ENCODE measurements at regions not wholly inside any gene's neighbourhood (a gene's known extent, or its start where the extent isn't known, plus 50 kb on each side); places are given as distances from the start of the nearest gene placed in this dataset.
"Not testable (repeated sequence)": the region's sequence is repeated elsewhere in the genome, so short reads cannot be mapped to it uniquely, and the experiment has no call there.

DNA sequence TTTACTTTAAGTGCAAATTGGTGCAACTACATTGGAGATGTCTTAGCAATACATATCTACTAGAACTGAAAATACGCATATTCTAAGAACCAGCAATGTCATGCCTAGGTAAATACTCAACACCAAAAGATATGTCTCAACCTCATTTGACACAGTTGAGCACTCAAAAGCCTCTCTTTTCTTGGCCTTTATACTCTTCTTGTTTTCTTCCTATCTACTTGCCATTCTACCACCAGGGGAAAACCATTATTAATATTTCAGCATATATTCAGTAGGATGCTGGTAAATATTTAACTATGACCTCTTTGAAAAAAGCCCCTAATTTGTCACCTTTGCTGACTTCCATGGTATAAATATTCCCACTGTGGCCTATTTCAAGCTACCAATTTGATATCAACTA lies 443.8 kb downstream of the LRRC70 start:
- no peak for DNase-seq (ENCODE audit: low read depth)
- TF ChIP-seq, protein P1, sequence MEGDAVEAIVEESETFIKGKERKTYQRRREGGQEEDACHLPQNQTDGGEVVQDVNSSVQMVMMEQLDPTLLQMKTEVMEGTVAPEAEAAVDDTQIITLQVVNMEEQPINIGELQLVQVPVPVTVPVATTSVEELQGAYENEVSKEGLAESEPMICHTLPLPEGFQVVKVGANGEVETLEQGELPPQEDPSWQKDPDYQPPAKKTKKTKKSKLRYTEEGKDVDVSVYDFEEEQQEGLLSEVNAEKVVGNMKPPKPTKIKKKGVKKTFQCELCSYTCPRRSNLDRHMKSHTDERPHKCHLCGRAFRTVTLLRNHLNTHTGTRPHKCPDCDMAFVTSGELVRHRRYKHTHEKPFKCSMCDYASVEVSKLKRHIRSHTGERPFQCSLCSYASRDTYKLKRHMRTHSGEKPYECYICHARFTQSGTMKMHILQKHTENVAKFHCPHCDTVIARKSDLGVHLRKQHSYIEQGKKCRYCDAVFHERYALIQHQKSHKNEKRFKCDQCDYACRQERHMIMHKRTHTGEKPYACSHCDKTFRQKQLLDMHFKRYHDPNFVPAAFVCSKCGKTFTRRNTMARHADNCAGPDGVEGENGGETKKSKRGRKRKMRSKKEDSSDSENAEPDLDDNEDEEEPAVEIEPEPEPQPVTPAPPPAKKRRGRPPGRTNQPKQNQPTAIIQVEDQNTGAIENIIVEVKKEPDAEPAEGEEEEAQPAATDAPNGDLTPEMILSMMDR (conservative IDR thresholded peaks at IDR 0.05; ENCODE audit: control insufficient read depth, insufficient read depth, low read depth, low read length) = no peak
- no peak overlapping the region for H3K4me3 ChIP-seq (ENCODE audit: control insufficient read depth, low read depth, low read length)

DNA sequence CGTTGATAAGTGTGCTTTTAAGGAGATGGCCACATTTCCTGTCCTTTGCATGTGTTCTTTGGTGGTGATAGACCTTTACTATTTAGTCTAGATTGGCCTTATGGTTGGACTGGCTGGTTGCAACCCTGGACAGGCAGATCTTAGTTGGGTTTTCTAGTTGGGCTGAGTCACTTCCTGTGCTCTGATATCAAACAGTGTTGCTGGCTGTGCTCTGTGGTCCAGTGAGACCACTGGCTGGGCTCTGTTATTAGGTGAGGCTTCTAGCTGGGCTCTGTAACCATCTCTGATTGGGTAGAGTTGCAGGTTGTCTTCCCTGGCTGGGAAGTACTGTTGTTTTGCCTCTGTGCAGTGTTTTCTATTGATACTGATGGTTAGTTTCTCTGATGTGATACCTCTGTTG lies 432.5 kb downstream of the LRRC70 start:
- no peak overlapping the region for H3K4me3 ChIP-seq (ENCODE audit: control insufficient read depth, low read depth, low read length)
- DNase-seq (ENCODE audit: low read depth) = no peak
- TF ChIP-seq, protein P1 (conservative IDR thresholded peaks at IDR 0.05; ENCODE audit: control insufficient read depth, insufficient read depth, low read depth, low read length) = no peak

DNA sequence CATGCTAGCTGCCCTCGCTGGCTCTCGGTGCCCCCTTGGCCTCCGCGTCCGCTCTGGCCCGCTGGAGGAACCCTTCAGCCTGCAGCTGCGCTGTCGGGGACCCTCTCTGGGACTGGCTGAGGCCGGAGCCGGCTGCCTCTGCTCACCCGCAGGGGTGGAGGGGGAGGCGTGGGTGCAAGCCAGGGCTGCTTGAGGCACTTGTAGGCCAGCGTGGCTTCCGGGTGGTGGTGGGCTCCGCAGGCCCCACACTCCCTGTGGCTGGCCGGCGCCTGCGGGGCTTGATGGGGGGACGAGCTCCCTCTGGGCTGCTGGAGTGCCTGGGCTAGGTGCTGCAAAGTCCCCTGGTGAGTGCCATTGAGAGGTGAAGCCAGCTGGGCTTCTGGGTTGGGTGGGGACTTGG lies 429.6 kb downstream of the LRRC70 start:
- TF ChIP-seq, protein P1 (conservative IDR thresholded peaks at IDR 0.05; ENCODE audit: control insufficient read depth, insufficient read depth, low read depth, low read length) = no peak
- H3K4me3 ChIP-seq (ENCODE audit: control insufficient read depth, low read depth, low read length) = no peak overlapping the region
- no peak for DNase-seq (ENCODE audit: low read depth)

DNA sequence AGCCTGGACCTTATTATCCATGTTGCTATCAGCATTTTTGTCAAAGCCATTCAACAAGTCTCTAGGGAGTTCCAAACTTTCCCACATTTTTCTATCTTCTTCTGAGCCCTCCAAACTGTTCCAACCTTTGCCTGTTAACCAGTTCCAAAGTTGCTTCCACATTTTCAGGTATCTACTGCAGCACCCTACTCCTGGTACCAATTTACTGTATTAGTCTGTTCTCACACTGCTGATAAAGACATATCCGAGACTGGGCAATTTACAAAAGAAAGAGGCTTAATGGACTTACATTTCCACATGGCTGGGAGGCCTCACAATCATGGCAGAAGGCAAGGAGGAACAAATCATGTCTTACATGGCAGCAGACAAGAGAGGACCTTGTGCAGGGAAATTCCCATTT lies 416.2 kb downstream of the LRRC70 start:
- not testable (repeated sequence) for H3K4me3 ChIP-seq (ENCODE audit: control insufficient read depth, low read depth, low read length); DNase-seq (ENCODE audit: low read depth)

DNA sequence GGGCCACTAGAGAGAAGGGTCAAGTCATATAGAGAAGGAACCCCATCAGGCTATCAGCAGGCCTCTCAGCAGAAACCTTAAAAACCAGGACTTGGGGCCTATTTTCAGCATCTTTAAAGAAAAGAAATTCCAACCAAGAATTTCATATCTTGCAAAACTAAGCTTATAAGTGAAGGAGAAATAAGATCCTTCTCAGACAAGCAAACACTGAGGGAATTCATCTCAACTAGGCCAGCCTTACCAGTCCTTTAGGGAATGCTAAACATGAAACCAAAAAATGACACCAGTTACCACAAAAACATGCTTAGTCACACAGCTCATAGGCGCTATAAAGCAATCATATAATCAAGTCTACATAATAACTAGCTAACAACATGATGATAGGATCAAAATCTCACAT lies 407.1 kb downstream of the LRRC70 start:
- no peak for DNase-seq (ENCODE audit: low read depth)
- TF ChIP-seq, protein P1 (conservative IDR thresholded peaks at IDR 0.05; ENCODE audit: control insufficient read depth, insufficient read depth, low read depth, low read length) = no peak
- H3K4me3 ChIP-seq (ENCODE audit: control insufficient read depth, low read depth, low read length) = no peak overlapping the region

DNA sequence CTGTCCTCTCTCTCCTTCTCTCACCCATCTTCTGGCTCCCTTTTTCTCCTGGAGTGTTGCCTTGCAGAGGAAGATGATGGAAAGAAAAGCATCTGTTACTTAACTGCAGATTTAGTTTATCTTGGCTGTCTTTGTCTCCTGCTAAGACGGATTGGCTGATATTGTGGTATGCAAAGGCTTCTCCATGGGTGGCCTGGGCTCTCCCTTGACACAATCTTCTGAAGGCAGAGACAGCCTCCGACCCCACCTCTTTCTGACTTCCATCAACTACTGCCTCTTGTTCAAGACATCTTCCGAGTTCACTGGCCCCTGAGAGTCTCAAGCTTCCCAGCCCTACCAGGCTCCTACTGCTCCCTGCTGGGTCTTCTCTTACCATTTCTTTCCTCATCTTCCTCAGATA lies 403.7 kb downstream of the LRRC70 start:
- DNase-seq (ENCODE audit: low read depth) = no peak
- H3K4me3 ChIP-seq (ENCODE audit: control insufficient read depth, low read depth, low read length) = no peak overlapping the region
- TF ChIP-seq, protein P1 (conservative IDR thresholded peaks at IDR 0.05; ENCODE audit: control insufficient read depth, insufficient read depth, low read depth, low read length) = no peak

DNA sequence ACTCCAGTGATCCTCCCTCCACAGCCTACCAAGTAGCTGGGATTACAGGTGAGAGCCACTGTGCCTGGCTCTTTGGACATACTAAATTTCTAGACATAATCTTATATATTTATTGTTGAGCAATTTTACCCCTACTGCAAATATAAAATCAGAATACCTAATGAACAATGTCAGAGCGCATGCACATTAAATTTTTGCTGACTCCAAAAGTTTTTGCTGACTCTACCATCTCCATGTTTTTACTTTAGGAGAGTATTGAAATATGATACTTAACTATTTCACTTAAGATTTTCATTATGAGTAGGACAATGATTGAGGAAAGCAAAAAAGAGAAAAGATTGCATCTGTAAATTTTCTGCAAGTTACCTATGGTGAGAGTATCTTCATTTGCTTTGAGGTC lies 402.3 kb downstream of the LRRC70 start:
- DNase-seq (ENCODE audit: low read depth) = no peak
- H3K4me3 ChIP-seq (ENCODE audit: control insufficient read depth, low read depth, low read length) = no peak overlapping the region
- TF ChIP-seq, protein P1 (conservative IDR thresholded peaks at IDR 0.05; ENCODE audit: control insufficient read depth, insufficient read depth, low read depth, low read length) = no peak

Measured in fibroblast of mammary gland (primary cell).